IMR-90 (cell line): ENCODE measurements at regions not wholly inside any gene's neighbourhood (a gene's known extent, or its start where the extent isn't known, plus 50 kb on each side); places are given as distances from the start of the nearest gene placed in this dataset.

Experiments used
- ATAC-seq: fragments of 200-7000 bp; cut with Tn5 transposase; 2 replicates; pipeline ENCODE4 v1.9.1; 2020; ENCODE audit warnings: low read depth, mild to moderate bottlenecking, moderate library complexity
- BruUV-seq: library from RNA; stranded (reverse); fragments of 400-500 nt; replicated peaks from 2 replicates; lab custom pipeline; 2021; lab: Mats Ljungman, UMichigan
- CTCF ChIA-PET: fragments of 300-600 bp; formaldehyde crosslinking; extraction: SDS; loops from one replicate; lab custom pipeline; 2021; ENCODE audit warnings: antibody characterized with exemption; lab: Yijun Ruan, JAX
- POLR2A ChIA-PET: fragments of 300-600 bp; sonication (Branson Sonifier 250); formaldehyde crosslinking; loops from one replicate; lab custom pipeline; 2022; ENCODE audit warnings: antibody characterized with exemption; ENCODE audit not compliant: unreplicated experiment; lab: Charles Lee
- DNase-seq: peaks from one replicate; pipeline ENCODE4 v3.0.0; 2013
- H2AFZ ChIP-seq: replicated peaks from 2 replicates; pipeline ENCODE3; 2013; ENCODE audit warnings: low read length, mild to moderate bottlenecking; ENCODE audit not compliant: poor library complexity
- H2AK5ac ChIP-seq: 2 replicates; pipeline ENCODE4 v1.6.1; 2013; ENCODE audit warnings: low read depth, low read length, inconsistent platforms
- H2AK9ac ChIP-seq: replicated peaks from 2 replicates; pipeline ENCODE3; 2013; ENCODE audit warnings: mild to moderate bottlenecking, low read depth, low read length, moderate library complexity; ENCODE audit not compliant: poor library complexity
- H2BK120ac ChIP-seq: 2 replicates; pipeline ENCODE4 v1.6.1; 2013; ENCODE audit warnings: low read depth, low read length, inconsistent platforms
- H2BK15ac ChIP-seq: 3 replicates; pipeline ENCODE4 v1.6.1; 2013; ENCODE audit warnings: low read depth, low read length, inconsistent platforms
- H2BK20ac ChIP-seq: 2 replicates; pipeline ENCODE4 v1.6.1; 2013; ENCODE audit warnings: low read depth, mild to moderate bottlenecking, inconsistent platforms, low read length, moderate library complexity
- H2BK5ac ChIP-seq: 2 replicates; pipeline ENCODE4 v1.6.1; 2013; ENCODE audit warnings: mild to moderate bottlenecking, low read depth, low read length, inconsistent platforms; ENCODE audit not compliant: poor library complexity, severe bottlenecking
- H3K14ac ChIP-seq: replicated peaks from 2 replicates; pipeline ENCODE4 v1.6.1; 2013; ENCODE audit warnings: low read depth, low read length, inconsistent platforms
- H3K18ac ChIP-seq: 2 replicates; pipeline ENCODE4 v1.6.1; 2013; ENCODE audit warnings: low read depth, low read length, control low read depth
- H3K23ac ChIP-seq: 2 replicates; pipeline ENCODE4 v1.6.1; 2013; ENCODE audit warnings: low read depth, low read length, inconsistent platforms
- H3K27ac ChIP-seq: 2 replicates; pipeline ENCODE4 v1.5.1; 2013; ENCODE audit warnings: mild to moderate bottlenecking, control low read depth, low read length; ENCODE audit not compliant: insufficient read depth
- H3K27me3 ChIP-seq: 2 replicates; pipeline ENCODE4 v1.6.1; 2013; ENCODE audit warnings: low read length; ENCODE audit not compliant: control insufficient read depth, insufficient read depth
- H3K36me3 ChIP-seq: 2 replicates; pipeline ENCODE4 v1.6.1; 2013; ENCODE audit warnings: low read length, mixed read lengths; ENCODE audit not compliant: control insufficient read depth, insufficient read depth
- H3K4ac ChIP-seq: 2 replicates; pipeline ENCODE4 v1.6.1; 2013; ENCODE audit warnings: low read depth, low read length, inconsistent platforms
- H3K4me1 ChIP-seq: 2 replicates; pipeline ENCODE4 v1.6.1; 2013; ENCODE audit warnings: low read length, mixed read lengths; ENCODE audit not compliant: control insufficient read depth, insufficient read depth
- H3K4me2 ChIP-seq: 2 replicates; pipeline ENCODE4 v1.6.1; 2013; ENCODE audit warnings: low read depth, mild to moderate bottlenecking, control low read depth, low read length, moderate library complexity
- H3K4me3 ChIP-seq: 2 replicates; pipeline ENCODE4 v1.5.1; 2013; ENCODE audit warnings: low read depth, mild to moderate bottlenecking, control low read depth, low read length, moderate library complexity; ENCODE audit not compliant: insufficient read depth
- H3K56ac ChIP-seq: 2 replicates; pipeline ENCODE4 v1.6.1; 2013; ENCODE audit warnings: low read length, inconsistent platforms; ENCODE audit not compliant: insufficient read depth; ENCODE audit errors: extremely low read depth
- H3K79me1 ChIP-seq, 2 experiments: 2 replicates each; pipeline ENCODE4 v1.6.1; 2013; ENCODE audit warnings: low read length in 2 of 2, inconsistent platforms in 1 of 2, low read depth in 1 of 2
- H3K9ac ChIP-seq: 2 replicates; pipeline ENCODE4 v1.6.1; 2013; ENCODE audit warnings: low read depth, low read length, control low read depth
- H3K9me1 ChIP-seq: 2 replicates; pipeline ENCODE4 v1.6.1; 2013; ENCODE audit warnings: low read length, inconsistent platforms; ENCODE audit not compliant: insufficient read depth
- H3K9me3 ChIP-seq: 2 replicates; pipeline ENCODE4 v1.6.1; 2013; ENCODE audit warnings: low read length; ENCODE audit not compliant: control insufficient read depth, insufficient read depth
- H4K20me1 ChIP-seq: 2 replicates; pipeline ENCODE4 v1.6.1; 2013; ENCODE audit warnings: low read length, inconsistent platforms; ENCODE audit not compliant: insufficient read depth
- H4K5ac ChIP-seq: 2 replicates; pipeline ENCODE4 v1.6.1; 2013; ENCODE audit warnings: mild to moderate bottlenecking, low read depth, low read length, control low read depth
- H4K8ac ChIP-seq, 2 experiments: 2 replicates each; pipeline ENCODE4 v1.6.1; 2013; ENCODE audit warnings: low read depth in 2 of 2, low read length in 2 of 2, control low read depth in 1 of 2, inconsistent platforms in 1 of 2
- H4K91ac ChIP-seq: 2 replicates; pipeline ENCODE4 v1.6.1; 2013; ENCODE audit warnings: low read depth, low read length, inconsistent platforms; ENCODE audit not compliant: insufficient read depth
- CEBPB ChIP-seq: IDR thresholded peaks from 2 replicates; pipeline ENCODE4 v1.6.1; 2012; ENCODE audit warnings: low read depth, low read length, improper control_type of control experiment
- FOS ChIP-seq: fragments of 150-350 bp; IDR thresholded peaks from 2 replicates; pipeline ENCODE4 v1.6.1; 2016; ENCODE audit warnings: low read depth, low read length
- MAFK ChIP-seq: IDR thresholded peaks from 2 replicates; pipeline ENCODE4 v1.6.1; 2012; ENCODE audit warnings: low read depth, low read length, improper control_type of control experiment
- RAD21 ChIP-seq: IDR thresholded peaks from 2 replicates; pipeline ENCODE4 v1.6.1; 2012; ENCODE audit warnings: low read length, improper control_type of control experiment
- RFX5 ChIP-seq: IDR thresholded peaks from 2 replicates; pipeline ENCODE4 v1.8.0; 2012; ENCODE audit warnings: low read depth, mild to moderate bottlenecking, low read length, moderate library complexity
- WGBS, 2 experiments: methylation state at CpG; one replicate each; pipeline versions ENCODE4 v1.1.5 to v1.1.7; 2013; ENCODE audit warnings: missing lambda C conversion rate in 2 of 2; ENCODE audit not compliant: insufficient read length in 1 of 2; ENCODE audit errors: extremely low coverage in 2 of 2; 5-methylcytosine and 5-hydroxymethylcytosine counted together
- dilution Hi-C: fragments of 300-500 bp; cut with HindIII; formaldehyde crosslinking; loops from one replicate; pipeline ENCODE4 v1.14.3; 2018; ENCODE audit warnings: low sequenced_read_pairs; ENCODE audit not compliant: unreplicated experiment
- in situ Hi-C: fragments of 300-500 bp; cut with MboI; formaldehyde crosslinking; loops from 3 replicates; pipeline ENCODE4 v1.14.3; 2019; ENCODE audit warnings: low sequenced_read_pairs, inconsistent platforms, mixed read lengths
- intact Hi-C: fragments of 100-400 bp; cut with micrococcal nuclease; formaldehyde crosslinking; loops from 2 replicates; pipeline ENCODE4 v1.10.0; 2022

- Histone ChIP-seq H3K27me3 (no peaks in the 10 kb centered on the region), H3K79me1 (peaks cover 36 to 91% of the 10 kb centered on the region in 2 experiments), H2BK15ac (peak overlapping the region; percentile 95; the same call in 2 of the 3 replicates), H3K9me1 (peaks cover 52% of the 10 kb centered on the region), H2AFZ (peak overlapping the region; percentile 44), H3K56ac (peak overlapping the region; percentile 35; the same call in 1 of the 2 replicates), H3K9ac (peak overlapping the region; percentile 19; the same call in 1 of the 2 replicates), H3K4me2 (no peak overlapping the region; the same call in 1 of the 2 replicates), H3K4me3 (no peak overlapping the region), H4K91ac (peak overlapping the region; percentile 97), H3K4ac (peak overlapping the region; percentile 91), H2AK9ac (peak overlapping the region; percentile 86), H2BK120ac (peak overlapping the region; percentile 93), H2AK5ac (peak overlapping the region; percentile 91), H4K20me1 (peaks cover 28% of the 10 kb centered on the region), H3K9me3 (no peaks in the 10 kb centered on the region), H3K4me1 (peaks cover 75% of the 10 kb centered on the region), H3K36me3 (no peaks in the 10 kb centered on the region), H3K18ac (peak overlapping the region; percentile 56), H3K23ac (peak overlapping the region; percentile 96), H2BK5ac (peak overlapping the region; percentile 94), H4K5ac (peak overlapping the region; percentile 26; the same call in 1 of the 2 replicates), H4K8ac (peak overlapping the region; percentile 70 to 78), H3K14ac (peak overlapping the region; percentile 71), H3K27ac (peak overlapping the region; percentile 82), H2BK20ac (peak overlapping the region; percentile 93)
- 67% methylated on average over 1 of the region's 10 CpGs; no CpG with 5 or more reads in 1 of the 2 experiments for WGBS, 2 experiments
- in situ Hi-C loops (no loop called here), intact Hi-C loops (loop anchor here (5.0 to 10.0 kb wide), 4 partner anchors 69 to 242 kb away; partner anchors contain the start of gene GLI2), dilution Hi-C loops (no loop called here)
- DNase-seq (peak; percentile 31), ATAC-seq (no peak)
- no TSS peak for BruUV-seq
- ChIA-PET CTCF (no interaction called here), POLR2A (no interaction called here)
- TF ChIP-seq RFX5 (no peak), RAD21 (no peak; the same call in 1 of the 2 replicates), FOS (no peak), MAFK (no peak), CEBPB (peak; percentile 57)
Observed at GRCh38 chr2:120936476-120937334, 201.0 kb downstream of the GLI2 start.
